Putamen (tissue), 1 donor: ENCODE measurements at regions not wholly inside any gene's neighbourhood (a gene's known extent, or its start where the extent isn't known, plus 50 kb on each side); places are given as distances from the start of the nearest gene placed in this dataset.
A peak's percentile ranks its signal among the peaks of the same experiment; 100 is the strongest.

Experiments used
- DNase-seq: peaks from one replicate; pipeline ENCODE4 v3.0.0-alpha.2; 2016; ENCODE audit warnings: low spot score

DNA sequence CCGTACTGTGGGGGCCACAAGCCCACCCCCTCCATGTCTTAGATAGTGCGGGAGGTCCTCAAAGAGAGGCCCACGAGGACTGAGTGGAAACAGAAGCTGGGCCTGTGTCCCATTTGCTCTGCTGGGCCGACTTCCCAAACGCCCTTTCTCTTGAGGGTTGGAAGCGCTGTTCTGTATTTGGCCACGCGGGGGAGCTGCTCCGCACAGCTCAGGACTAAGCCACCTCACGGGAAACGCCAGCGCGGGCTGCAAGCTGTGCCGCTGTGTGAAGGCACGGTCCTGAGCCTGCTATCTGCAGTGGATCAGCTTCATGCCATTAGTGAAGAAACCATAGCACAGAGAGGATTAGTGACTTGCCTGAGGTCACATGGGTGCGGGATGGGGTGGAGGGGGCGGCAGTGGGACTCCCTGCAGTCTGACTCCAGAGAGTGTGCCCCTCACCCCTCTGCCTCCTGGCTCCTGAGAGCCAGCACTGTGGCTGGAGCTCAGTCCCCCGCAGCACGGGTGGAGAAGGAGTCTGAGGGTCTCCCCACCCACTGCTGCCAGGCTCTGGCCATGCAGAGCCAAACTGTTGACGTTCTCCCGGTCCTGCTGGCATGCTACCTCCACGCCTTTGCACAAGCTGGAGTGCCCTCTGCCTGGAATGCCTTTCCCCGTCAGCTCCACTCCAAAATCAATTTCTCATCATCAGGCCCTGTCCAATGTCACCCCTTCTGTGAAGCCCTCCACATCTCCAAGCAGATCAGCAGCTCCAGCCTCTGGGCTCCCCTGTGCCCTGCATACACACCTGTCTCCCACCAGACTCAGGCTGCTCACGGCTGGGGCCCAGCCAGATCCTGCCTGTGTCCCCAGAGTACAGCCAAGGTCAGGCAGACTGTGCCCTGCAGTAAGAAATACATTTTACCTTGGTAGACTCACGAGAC, 51.5 kb upstream of the LRRC32 start:
- DNase-seq = peak; percentile 73

DNA sequence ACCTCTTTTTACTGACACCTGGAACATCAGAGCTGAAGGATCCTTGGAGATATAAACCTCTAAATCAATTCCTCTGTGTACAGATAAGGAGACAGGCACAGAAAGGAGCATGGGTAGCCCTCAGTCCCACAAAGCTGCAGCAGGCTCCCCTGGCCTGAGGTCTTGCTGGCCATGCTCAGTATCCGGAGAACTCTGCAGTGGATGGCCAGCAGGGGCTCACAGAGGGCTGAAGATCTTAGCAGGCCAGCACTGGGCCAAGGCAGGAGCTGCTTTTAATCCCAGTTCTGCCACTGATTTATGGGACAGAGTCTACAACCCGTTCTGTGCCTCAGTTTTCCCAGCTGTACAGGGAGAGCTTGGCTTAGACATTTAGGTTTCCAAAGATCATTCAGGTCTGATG, 52.6 kb upstream of the LRRC32 start:
- no peak for DNase-seq

- DNase-seq = no peak
Measured at GRCh38 chr11:76723548-76723947, 53.0 kb upstream of the LRRC32 start.

DNA sequence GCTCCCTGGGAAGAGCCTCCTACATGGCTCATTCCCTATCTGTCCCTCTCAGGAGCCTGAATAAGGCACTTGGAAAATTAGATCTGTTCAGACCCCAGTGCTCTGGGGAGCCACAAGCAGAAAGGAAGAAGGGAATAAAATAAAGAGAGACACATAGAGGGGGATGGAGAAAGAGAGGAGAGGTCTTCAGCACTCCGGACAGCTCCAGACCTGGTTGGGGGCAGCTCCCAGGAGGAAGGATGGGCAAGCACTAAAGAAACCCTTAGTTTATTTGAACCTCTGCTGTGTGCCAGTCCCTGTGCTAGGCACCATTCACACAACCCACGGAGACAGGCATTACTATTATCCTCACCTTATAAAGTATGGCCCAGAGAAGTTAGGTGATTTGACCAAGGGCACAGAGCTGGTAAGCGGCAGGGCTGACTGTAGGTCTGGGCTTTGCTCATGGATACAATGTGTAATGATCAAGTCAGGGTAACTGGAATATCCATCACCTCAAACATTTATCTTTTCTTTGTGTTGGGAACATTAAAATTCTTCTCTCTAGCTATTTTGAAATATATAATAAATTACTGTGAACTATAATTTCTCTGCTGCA, 53.7 kb upstream of the LRRC32 start:
- no peak for DNase-seq

- no peak for DNase-seq
Measured at GRCh38 chr11:76728227-76728626, 54.9 kb upstream of the TSKU start.

DNA sequence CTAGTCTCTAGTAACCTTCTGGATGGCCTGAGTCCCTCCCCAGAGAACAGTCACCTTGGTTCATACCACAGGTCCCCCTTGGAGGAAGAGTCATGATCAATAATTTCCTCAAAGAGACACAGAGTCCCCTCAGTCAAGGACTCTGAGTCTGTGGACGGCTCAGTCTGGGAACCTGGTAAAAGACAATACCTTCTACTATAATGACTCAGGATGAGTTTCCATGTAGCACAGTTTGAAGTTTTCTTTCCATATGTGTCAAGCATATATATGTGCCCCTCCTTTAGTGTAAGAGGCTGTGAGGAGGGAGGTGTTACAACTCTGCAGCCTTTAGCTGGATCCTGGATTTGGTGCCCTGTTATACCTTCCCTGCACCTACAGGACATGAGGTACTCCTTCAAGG, 54.4 kb upstream of the TSKU start:
- DNase-seq = no peak

GRCh38 chr11:76729214-76729613, 53.9 kb upstream of the TSKU start:
- DNase-seq = no peak

DNA sequence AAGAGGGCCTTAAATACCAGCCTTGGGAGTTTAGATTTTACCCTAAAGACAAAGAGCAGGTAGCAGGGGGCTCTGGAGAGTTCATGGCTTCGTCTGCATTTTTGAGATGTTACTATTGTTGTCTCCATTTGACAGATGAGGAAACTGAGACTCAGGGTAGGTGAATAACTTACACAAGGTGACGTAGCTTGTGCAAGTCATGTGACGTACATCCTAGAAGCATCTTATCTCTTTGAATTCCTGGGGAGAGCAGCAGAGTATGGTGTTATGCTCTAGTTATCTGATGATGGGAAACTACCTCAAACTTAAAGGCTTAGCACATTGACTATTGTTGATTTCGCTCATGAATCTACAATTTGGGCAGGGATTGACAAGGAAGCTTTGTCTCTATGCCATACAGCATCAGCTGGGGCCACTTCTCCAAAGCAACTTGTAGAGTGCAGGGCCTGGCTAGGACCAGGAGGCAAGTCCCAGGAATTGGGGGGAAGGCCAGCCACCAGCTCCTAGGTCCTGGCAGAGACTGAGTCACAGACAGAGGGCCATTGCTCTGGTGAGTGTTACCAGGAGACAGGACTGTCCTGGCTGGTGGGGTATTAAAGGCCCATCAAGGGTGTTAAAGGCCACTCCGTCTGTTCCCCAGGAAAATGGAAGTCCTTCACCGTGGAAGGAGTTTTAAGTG, 52.1 kb upstream of the TSKU start:
- no peak for DNase-seq

DNA sequence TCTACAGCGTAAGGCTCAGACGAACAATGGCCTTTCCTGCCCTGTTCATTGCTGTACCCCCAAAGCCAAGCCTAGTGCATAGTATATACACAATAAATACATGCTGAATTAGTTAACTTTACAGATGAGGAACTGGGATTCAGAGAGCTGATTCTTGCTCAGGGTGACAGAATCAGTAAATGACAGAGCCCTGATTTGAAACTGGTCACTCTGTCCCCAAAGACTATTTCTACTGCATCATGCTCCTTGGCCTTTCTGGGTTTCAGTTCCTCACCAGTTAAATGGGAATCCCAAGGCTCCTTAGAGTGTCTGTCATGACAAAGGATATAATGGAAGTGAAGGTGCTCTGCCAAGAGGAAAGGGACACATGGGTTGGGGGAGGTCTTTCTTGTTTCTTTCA, 50.5 kb upstream of the TSKU start:
- no peak for DNase-seq
